ENCODE measurements at regions not wholly inside any gene's neighbourhood (a gene's known extent, or its start where the extent isn't known, plus 50 kb on each side); places are given as distances from the start of the nearest gene placed in this dataset.

- peak; percentile 57 for DNase-seq (ENCODE audit: low spot score)
Observed at GRCh38 chr2:20539776-20540586, 93.1 kb downstream of the RHOB start.

GRCh38 chr2:20540587-20541293 is 93.9 kb downstream of the RHOB start:
- no peak for DNase-seq (ENCODE audit: low spot score)

- DNase-seq (ENCODE audit: low spot score) = no peak
Observed at GRCh38 chr2:20541294-20541640, 94.4 kb downstream of the RHOB start.

- DNase-seq (ENCODE audit: low spot score) = no peak
Observed at GRCh38 chr2:20541651-20542050, 94.8 kb downstream of the RHOB start.

- DNase-seq (ENCODE audit: low spot score) = no peak
Observed at GRCh38 chr2:20542269-20542668, 95.4 kb downstream of the RHOB start.

- no peak for DNase-seq (ENCODE audit: low spot score)
Observed at GRCh38 chr2:20542746-20543468, 96.0 kb downstream of the RHOB start.

GRCh38 chr2:20543469-20544152 is 96.7 kb downstream of the RHOB start:
- DNase-seq (ENCODE audit: low spot score) = no peak

- no peak for DNase-seq (ENCODE audit: low spot score)
Observed at GRCh38 chr2:20544153-20544747, 97.4 kb downstream of the RHOB start.

GRCh38 chr2:20549144-20549543 is 101.8 kb downstream of the HS1BP3 start:
- DNase-seq (ENCODE audit: low spot score) = no peak

- no peak for DNase-seq (ENCODE audit: low spot score)
Observed at GRCh38 chr2:20549691-20550348, 101.1 kb downstream of the HS1BP3 start.

GRCh38 chr2:20551260-20551944 is 99.5 kb downstream of the HS1BP3 start:
- DNase-seq (ENCODE audit: low spot score) = peak; percentile 60

GRCh38 chr2:20551945-20552328 is 99.0 kb downstream of the HS1BP3 start:
- DNase-seq (ENCODE audit: low spot score) = no peak

- no peak for DNase-seq (ENCODE audit: low spot score)
Observed at GRCh38 chr2:20552847-20553246, 98.1 kb downstream of the HS1BP3 start.

- DNase-seq (ENCODE audit: low spot score) = no peak
Observed at GRCh38 chr2:20553580-20553979, 97.3 kb downstream of the HS1BP3 start.

- no peak for DNase-seq (ENCODE audit: low spot score)
Observed at GRCh38 chr2:20555954-20556353, 94.9 kb downstream of the HS1BP3 start.

- no peak for DNase-seq (ENCODE audit: low spot score)
Observed at GRCh38 chr2:20556756-20557155, 94.1 kb downstream of the HS1BP3 start.

GRCh38 chr2:20557226-20557625 is 93.7 kb downstream of the HS1BP3 start:
- no peak for DNase-seq (ENCODE audit: low spot score)

GRCh38 chr2:20557635-20558034 is 93.3 kb downstream of the HS1BP3 start:
- DNase-seq (ENCODE audit: low spot score) = no peak

GRCh38 chr2:20558391-20559150 is 92.3 kb downstream of the HS1BP3 start:
- no peak for DNase-seq (ENCODE audit: low spot score)

GRCh38 chr2:20559277-20559676 is 91.6 kb downstream of the HS1BP3 start:
- DNase-seq (ENCODE audit: low spot score) = no peak

All from AG20443 (cell line).